AG09319 (cell line): ENCODE measurements at regions not wholly inside any gene's neighbourhood (a gene's known extent, or its start where the extent isn't known, plus 50 kb on each side); places are given as distances from the start of the nearest gene placed in this dataset.
"Not testable (repeated sequence)": the region's sequence is repeated elsewhere in the genome, so short reads cannot be mapped to it uniquely, and the experiment has no call there.

Experiments
- DNase-seq: peaks from one replicate; pipeline ENCODE4 v3.0.0-alpha.2; 2010; ENCODE audit warnings: low read depth; ENCODE audit errors: extremely low read depth
- CTCF ChIP-seq: IDR thresholded peaks from 2 replicates; pipeline ENCODE4 v1.5.1; 2011; ENCODE audit warnings: low read depth, mild to moderate bottlenecking, inconsistent platforms, low read length, moderate library complexity

GRCh38 chr1:60502506-60502905, 428.9 kb upstream of the C1orf87 start:
- TF ChIP-seq CTCF, result no peak
- no peak for DNase-seq

GRCh38 chr1:60489916-60490480, 416.4 kb upstream of the C1orf87 start:
- DNase-seq, result not testable (repeated sequence)

- no peak for DNase-seq
- TF ChIP-seq CTCF, result no peak
Measured at GRCh38 chr1:60488847-60489246, 415.3 kb upstream of the C1orf87 start.

GRCh38 chr1:60487565-60488345, 414.2 kb upstream of the C1orf87 start:
- TF ChIP-seq CTCF, result no peak
- DNase-seq, result no peak

- no peak for TF ChIP-seq CTCF
- DNase-seq, result no peak
Measured at GRCh38 chr1:60483509-60483908, 409.9 kb upstream of the C1orf87 start.

- DNase-seq, result no peak
- TF ChIP-seq CTCF, result no peak
Measured at GRCh38 chr1:60470246-60470645, 396.7 kb upstream of the C1orf87 start.

- TF ChIP-seq CTCF, result no peak
Measured at GRCh38 chr1:60463786-60464185, 390.2 kb upstream of the C1orf87 start.

GRCh38 chr1:60463146-60463545, 389.6 kb upstream of the C1orf87 start:
- TF ChIP-seq CTCF, result no peak
- no peak for DNase-seq

More at GRCh38 chr1:60463786-60464185, 390.2 kb upstream of the C1orf87 start:
- no peak for DNase-seq
